ENCODE measurements at regions not wholly inside any gene's neighbourhood (a gene's known extent, or its start where the extent isn't known, plus 50 kb on each side); places are given as distances from the start of the nearest gene placed in this dataset.

DNA sequence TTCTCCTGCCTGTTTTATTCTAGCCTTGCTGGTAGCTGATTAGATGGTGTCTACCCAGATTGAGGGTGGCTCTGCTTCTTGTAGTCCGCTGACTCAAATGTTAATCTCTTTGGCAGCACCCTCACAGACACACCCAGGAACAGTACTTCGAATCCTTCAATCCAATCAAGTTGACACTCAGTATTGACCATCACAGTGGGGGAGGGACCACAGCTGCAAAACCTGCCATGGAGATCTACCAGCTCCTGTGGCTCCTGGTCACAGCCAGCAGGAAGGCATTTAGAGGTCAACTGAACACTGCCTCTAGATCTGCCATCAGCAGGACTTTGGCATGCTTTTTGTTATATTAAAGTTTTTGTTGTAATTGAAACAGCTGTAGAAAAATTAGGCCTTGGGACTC is 146.9 kb downstream of the RWDD3 start:
- TF ChIP-seq, protein P1, sequence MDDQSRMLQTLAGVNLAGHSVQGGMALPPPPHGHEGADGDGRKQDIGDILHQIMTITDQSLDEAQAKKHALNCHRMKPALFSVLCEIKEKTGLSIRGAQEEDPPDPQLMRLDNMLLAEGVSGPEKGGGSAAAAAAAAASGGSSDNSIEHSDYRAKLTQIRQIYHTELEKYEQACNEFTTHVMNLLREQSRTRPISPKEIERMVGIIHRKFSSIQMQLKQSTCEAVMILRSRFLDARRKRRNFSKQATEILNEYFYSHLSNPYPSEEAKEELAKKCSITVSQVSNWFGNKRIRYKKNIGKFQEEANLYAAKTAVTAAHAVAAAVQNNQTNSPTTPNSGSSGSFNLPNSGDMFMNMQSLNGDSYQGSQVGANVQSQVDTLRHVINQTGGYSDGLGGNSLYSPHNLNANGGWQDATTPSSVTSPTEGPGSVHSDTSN (IDR thresholded peaks at IDR 0.05): no peak
- TF ChIP-seq RCOR1 (IDR thresholded peaks at IDR 0.05; ENCODE audit: low read length) (no peak), EZH2phosphoT487 (IDR thresholded peaks at IDR 0.05; ENCODE audit: borderline replicate concordance, low read depth) (no peak), GATA2 (CRISPR knock-in tag; IDR thresholded peaks at IDR 0.05) (no peak), SMC3 (IDR thresholded peaks at IDR 0.05; ENCODE audit: low read depth, low read length) (no peak), IRF3 (IDR thresholded peaks at IDR 0.05; ENCODE audit: low read depth, low read length) (no peak), MXI1 (IDR thresholded peaks at IDR 0.05; ENCODE audit: low read depth, low read length) (no peak), TCF12 (IDR thresholded peaks at IDR 0.05) (no peak), ZBTB33 (IDR thresholded peaks at IDR 0.05; ENCODE audit: borderline replicate concordance, low read depth) (no peak), EP300 (IDR thresholded peaks at IDR 0.05; ENCODE audit: borderline replicate concordance in 1 of 2, low read depth in 1 of 2, low read length in 1 of 2) (no peak)
- TF ChIP-seq, protein P2, sequence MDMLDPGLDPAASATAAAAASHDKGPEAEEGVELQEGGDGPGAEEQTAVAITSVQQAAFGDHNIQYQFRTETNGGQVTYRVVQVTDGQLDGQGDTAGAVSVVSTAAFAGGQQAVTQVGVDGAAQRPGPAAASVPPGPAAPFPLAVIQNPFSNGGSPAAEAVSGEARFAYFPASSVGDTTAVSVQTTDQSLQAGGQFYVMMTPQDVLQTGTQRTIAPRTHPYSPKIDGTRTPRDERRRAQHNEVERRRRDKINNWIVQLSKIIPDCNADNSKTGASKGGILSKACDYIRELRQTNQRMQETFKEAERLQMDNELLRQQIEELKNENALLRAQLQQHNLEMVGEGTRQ (IDR thresholded peaks at IDR 0.05; ENCODE audit: borderline replicate concordance, low read depth, low read length): no peak
- no peaks in the 10 kb centered on the region for H3K27me3 ChIP-seq (ENCODE audit: insufficient read depth)
- no peaks in the 10 kb centered on the region for H3K9me3 ChIP-seq
- H3K79me2 ChIP-seq (ENCODE audit: insufficient read depth): no peaks in the 10 kb centered on the region
- CTCF ChIA-PET: interaction anchor here (0.7 to 1.5 kb wide), 5 partner anchors 10 to 260 kb away, joined by 3 to 5 read pairs (median 3); no protein-coding TSS in a partner anchor
- H2AFZ ChIP-seq (ENCODE audit: low read depth): no peak overlapping the region
- no peak for DNase-seq
- H3K9me2 ChIP-seq: no peaks in the 10 kb centered on the region
- no peaks in the 10 kb centered on the region for H4K20me1 ChIP-seq (ENCODE audit: insufficient read depth)
- no peaks in the 10 kb centered on the region for H3K36me3 ChIP-seq (replicated peaks in 1 of 2; ENCODE audit: control insufficient read depth in 1 of 2, insufficient read depth in 2 of 2, low read length in 1 of 2)
- H3F3A ChIP-seq (replicated peaks; ENCODE audit: insufficient read depth): no peaks in the 10 kb centered on the region
- H3K27ac ChIP-seq (ENCODE audit: low read depth in 2 of 2, low read length in 1 of 2): peak overlapping the region in 1 of 2 experiments; percentile 99; a peak in 2 of 4 replicates
- 24% methylated on average over 2 of the region's 2 CpGs for WGBS (ENCODE audit: low lambda C conversion rate)
- H3K4me2 ChIP-seq: no peak overlapping the region
- no peak overlapping the region for H3K4me3 ChIP-seq (ENCODE audit: low read depth in 2 of 2, low read length in 1 of 2)
- no peak overlapping the region for H3K9ac ChIP-seq
- H3K4me1 ChIP-seq (ENCODE audit: control insufficient read depth in 1 of 2, insufficient read depth in 2 of 2, low read depth in 1 of 2, low read length in 1 of 2): peaks cover 0 to 29% of the 10 kb centered on the region in 2 experiments; a peak in 2 of 4 replicates
- POLR2A ChIA-PET: interaction anchor here (1.0 to 2.0 kb wide), 5 partner anchors 70 to 678 kb away, joined by 3 to 8 read pairs (median 5); no protein-coding TSS in a partner anchor

Measured in SK-N-SH (cell line).